Immature natural killer cell (primary cell): ENCODE measurements at regions not wholly inside any gene's neighbourhood (a gene's known extent, or its start where the extent isn't known, plus 50 kb on each side); places are given as distances from the start of the nearest gene placed in this dataset.

Experiments
- DNase-seq, 3 donors: peaks; one replicate each; pipeline ENCODE4 v3.0.0; 2022; ENCODE audit warnings: mixed read lengths in 1 of 3
- H3K27ac Mint-ChIP-seq, 6 donors: one replicate each; pipeline ENCODE4 v1.8.0; 2020; ENCODE audit warnings: mixed read lengths in 6 of 6, mild to moderate bottlenecking in 5 of 6, inconsistent platforms in 4 of 6, moderate library complexity in 3 of 6
- H3K27me3 Mint-ChIP-seq, 3 donors: one replicate each; pipeline ENCODE4 v1.8.0; 2020 to 2021; ENCODE audit warnings: low read depth in 3 of 3, mild to moderate bottlenecking in 3 of 3, mixed read lengths in 3 of 3, moderate library complexity in 3 of 3, inconsistent platforms in 1 of 3
- H3K36me3 Mint-ChIP-seq, 3 donors: one replicate each; pipeline ENCODE4 v1.8.0; 2020; ENCODE audit warnings: mixed read lengths in 3 of 3, inconsistent platforms in 2 of 3, mild to moderate bottlenecking in 2 of 3
- H3K4me1 Mint-ChIP-seq, 2 donors: one replicate each; pipeline ENCODE4 v1.8.0; 2020; ENCODE audit warnings: inconsistent platforms in 2 of 2, mild to moderate bottlenecking in 2 of 2, mixed read lengths in 2 of 2, moderate library complexity in 1 of 2
- H3K4me3 Mint-ChIP-seq, 5 donors: one replicate each; pipeline ENCODE4 v1.8.0; 2020; ENCODE audit warnings: mild to moderate bottlenecking in 5 of 5, mixed read lengths in 5 of 5, inconsistent platforms in 3 of 5, moderate library complexity in 3 of 5
- H3K9me3 Mint-ChIP-seq, 6 donors: one replicate each; pipeline ENCODE4 v1.8.0; 2020; ENCODE audit warnings: mild to moderate bottlenecking in 6 of 6, mixed read lengths in 6 of 6, inconsistent platforms in 4 of 6, moderate library complexity in 3 of 6

GRCh38 chr3:31129241-31129640 is 234.8 kb upstream of the GADL1 start:
- peaks cover 0 to 2% (median 0%) of the 10 kb centered on the region in 3 donors for H3K27me3 Mint-ChIP-seq
- H3K9me3 Mint-ChIP-seq: peaks cover 0 to 8% (median 5%) of the 10 kb centered on the region in 6 donors
- DNase-seq: no peak
- H3K27ac Mint-ChIP-seq: no peak overlapping the region
- H3K4me1 Mint-ChIP-seq: no peaks in the 10 kb centered on the region
- peaks cover 3 to 8% (median 4%) of the 10 kb centered on the region in 3 donors for H3K36me3 Mint-ChIP-seq
- no peak overlapping the region for H3K4me3 Mint-ChIP-seq

- H3K27ac Mint-ChIP-seq: no peak overlapping the region
- no peaks in the 10 kb centered on the region for H3K4me1 Mint-ChIP-seq
- no peaks in the 10 kb centered on the region for H3K36me3 Mint-ChIP-seq
- DNase-seq: peak; percentile 2 to 30 (median 10)
- H3K9me3 Mint-ChIP-seq: no peaks in the 10 kb centered on the region
- H3K27me3 Mint-ChIP-seq: peaks cover 0 to 2% (median 0%) of the 10 kb centered on the region in 3 donors
- no peak overlapping the region for H3K4me3 Mint-ChIP-seq
Measured at GRCh38 chr3:31132132-31132769, 237.8 kb upstream of the GADL1 start.

DNA sequence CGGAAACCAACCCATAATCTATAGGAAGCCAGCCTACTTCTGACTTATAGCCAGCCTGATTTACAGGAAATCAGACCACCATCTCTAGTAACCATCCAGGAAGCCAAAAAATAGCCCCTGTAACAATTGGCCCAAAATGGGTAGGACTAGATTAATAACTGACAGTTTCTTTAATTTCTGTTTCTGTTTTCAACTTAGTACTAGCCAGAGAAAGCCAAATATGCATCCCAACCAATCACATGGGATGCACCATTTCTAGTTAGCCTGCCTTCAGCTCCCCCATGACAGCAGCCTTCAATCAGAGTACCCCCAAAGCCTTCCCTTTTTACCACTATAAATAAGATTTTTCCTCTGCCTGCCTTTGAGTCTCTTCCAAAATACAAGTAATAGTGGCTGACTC is 239.1 kb upstream of the GADL1 start:
- no peak for DNase-seq
- Mint-ChIP-seq H3K27me3 (peaks cover 0 to 2% (median 2%) of the 10 kb centered on the region in 3 donors), H3K27ac (no peak overlapping the region), H3K36me3 (no peaks in the 10 kb centered on the region), H3K4me3 (no peak overlapping the region), H3K9me3 (no peaks in the 10 kb centered on the region), H3K4me1 (no peaks in the 10 kb centered on the region)

DNA sequence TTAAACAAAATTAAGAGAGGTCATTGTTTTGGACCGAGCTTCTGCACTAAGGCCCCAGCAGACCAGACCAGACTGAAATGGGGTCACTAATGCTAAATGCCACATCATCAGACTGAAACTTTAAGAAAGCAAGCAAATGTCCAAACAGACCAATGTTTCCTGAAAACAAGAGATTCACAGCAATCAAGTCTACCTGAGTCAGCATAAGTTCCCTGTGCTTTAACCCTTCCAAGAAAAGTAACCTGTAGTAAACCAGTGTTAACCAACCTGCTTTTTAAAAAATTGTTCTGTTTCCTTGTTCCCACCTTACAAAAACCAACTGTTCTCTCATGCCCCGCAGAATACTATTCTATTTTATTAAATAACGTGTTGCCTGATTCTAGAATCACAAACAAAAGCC is 241.1 kb upstream of the GADL1 start:
- no peaks in the 10 kb centered on the region for H3K36me3 Mint-ChIP-seq
- H3K27me3 Mint-ChIP-seq: peaks cover 0 to 3% (median 2%) of the 10 kb centered on the region in 3 donors
- no peaks in the 10 kb centered on the region for H3K9me3 Mint-ChIP-seq
- no peak overlapping the region for H3K27ac Mint-ChIP-seq
- no peak for DNase-seq
- H3K4me3 Mint-ChIP-seq: no peak overlapping the region
- H3K4me1 Mint-ChIP-seq: no peaks in the 10 kb centered on the region

DNA sequence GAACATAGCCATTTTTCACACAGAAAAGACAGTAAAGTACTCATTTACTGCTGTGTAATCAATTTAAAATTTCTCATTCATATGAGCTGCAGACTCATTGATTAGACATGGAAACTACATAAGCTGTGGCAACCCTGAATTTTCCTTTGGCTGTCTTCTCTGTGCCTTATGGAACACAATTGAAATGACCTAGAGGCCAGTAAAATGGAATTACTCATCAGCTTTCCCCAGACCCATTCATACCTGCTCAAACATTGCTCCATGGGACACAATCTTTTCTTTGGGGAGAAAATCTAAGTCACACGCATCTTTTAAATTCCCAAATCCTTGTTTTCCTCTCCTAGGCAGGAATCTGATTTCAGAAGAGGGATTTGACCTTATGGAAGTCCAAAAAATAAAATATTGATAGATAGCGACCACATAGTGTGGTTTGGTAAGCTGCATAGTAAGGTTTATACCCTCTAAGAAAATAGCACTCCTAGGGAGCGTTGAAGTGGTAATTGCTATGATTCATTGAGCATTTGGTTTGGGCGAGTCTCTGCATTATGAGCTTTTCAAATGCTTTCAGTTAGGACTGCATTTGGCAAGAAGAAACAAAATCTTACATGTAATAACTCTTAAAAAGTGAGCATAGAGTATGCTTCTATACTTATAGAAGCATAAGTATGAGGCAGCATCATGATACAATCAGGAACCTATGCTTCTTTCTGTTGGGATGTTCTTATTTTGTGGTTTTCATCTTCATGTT is 243.4 kb upstream of the GADL1 start:
- peaks cover 0 to 3% (median 0%) of the 10 kb centered on the region in 3 donors for H3K27me3 Mint-ChIP-seq

GRCh38 chr3:31140470-31140869 is 246.0 kb upstream of the GADL1 start:
- no peaks in the 10 kb centered on the region for H3K36me3 Mint-ChIP-seq
- H3K27me3 Mint-ChIP-seq: peaks cover 0 to 3% (median 0%) of the 10 kb centered on the region in 3 donors
- no peak for DNase-seq
- H3K9me3 Mint-ChIP-seq: no peaks in the 10 kb centered on the region
- H3K27ac Mint-ChIP-seq: no peak overlapping the region
- H3K4me3 Mint-ChIP-seq: no peak overlapping the region
- H3K4me1 Mint-ChIP-seq: no peaks in the 10 kb centered on the region

More for the DNA sequence above, 243.4 kb upstream of the GADL1 start:
- Mint-ChIP-seq H3K9me3 (no peaks in the 10 kb centered on the region), H3K4me3 (no peak overlapping the region), H3K4me1 (no peaks in the 10 kb centered on the region), H3K36me3 (no peaks in the 10 kb centered on the region), H3K27ac (no peak overlapping the region)
- DNase-seq: no peak

GRCh38 chr3:31142139-31142538 is 247.7 kb upstream of the GADL1 start:
- no peak for DNase-seq
- Mint-ChIP-seq H3K4me1 (no peaks in the 10 kb centered on the region), H3K27ac (no peak overlapping the region)

DNA sequence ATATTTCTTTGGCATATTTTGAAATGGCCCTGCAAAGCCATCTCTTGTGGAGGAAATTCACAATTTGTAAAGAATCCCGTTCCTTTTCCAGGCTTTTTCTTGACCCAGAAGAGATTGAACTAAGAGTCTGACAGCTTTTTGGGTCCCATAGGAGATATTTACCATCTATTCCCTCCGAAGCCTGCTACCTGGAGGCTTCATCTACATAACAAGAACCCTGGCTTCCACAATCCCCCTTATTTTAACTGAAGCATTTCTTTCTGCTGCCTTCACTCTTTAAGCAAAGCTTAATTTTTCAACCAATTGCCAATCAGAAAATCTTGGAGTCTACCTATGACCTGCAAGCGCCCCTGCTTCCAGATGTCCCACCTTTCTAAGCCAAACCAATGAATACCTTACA is 248.1 kb upstream of the GADL1 start:
- H3K4me3 Mint-ChIP-seq: no peak overlapping the region
- H3K4me1 Mint-ChIP-seq: no peaks in the 10 kb centered on the region
- peaks cover 0 to 3% (median 0%) of the 10 kb centered on the region in 3 donors for H3K27me3 Mint-ChIP-seq
- no peaks in the 10 kb centered on the region for H3K36me3 Mint-ChIP-seq
- no peak for DNase-seq
- peaks cover 0 to 2% (median 0%) of the 10 kb centered on the region in 6 donors for H3K9me3 Mint-ChIP-seq
- no peak overlapping the region for H3K27ac Mint-ChIP-seq

More at GRCh38 chr3:31142139-31142538, 247.7 kb upstream of the GADL1 start:
- Mint-ChIP-seq H3K4me3 (no peak overlapping the region), H3K9me3 (peaks cover 0 to 2% (median 0%) of the 10 kb centered on the region in 6 donors), H3K36me3 (no peaks in the 10 kb centered on the region), H3K27me3 (peaks cover 0 to 3% (median 0%) of the 10 kb centered on the region in 3 donors)

- Mint-ChIP-seq H3K27me3 (peaks cover 0 to 5% (median 0%) of the 10 kb centered on the region in 3 donors), H3K36me3 (peaks cover 2 to 7% (median 4%) of the 10 kb centered on the region in 3 donors), H3K4me1 (no peaks in the 10 kb centered on the region), H3K9me3 (peaks cover 4 to 11% (median 9%) of the 10 kb centered on the region in 6 donors), H3K27ac (no peak overlapping the region), H3K4me3 (no peak overlapping the region)
- no peak for DNase-seq
Measured at GRCh38 chr3:31145062-31145461, 250.6 kb upstream of the GADL1 start.

DNA sequence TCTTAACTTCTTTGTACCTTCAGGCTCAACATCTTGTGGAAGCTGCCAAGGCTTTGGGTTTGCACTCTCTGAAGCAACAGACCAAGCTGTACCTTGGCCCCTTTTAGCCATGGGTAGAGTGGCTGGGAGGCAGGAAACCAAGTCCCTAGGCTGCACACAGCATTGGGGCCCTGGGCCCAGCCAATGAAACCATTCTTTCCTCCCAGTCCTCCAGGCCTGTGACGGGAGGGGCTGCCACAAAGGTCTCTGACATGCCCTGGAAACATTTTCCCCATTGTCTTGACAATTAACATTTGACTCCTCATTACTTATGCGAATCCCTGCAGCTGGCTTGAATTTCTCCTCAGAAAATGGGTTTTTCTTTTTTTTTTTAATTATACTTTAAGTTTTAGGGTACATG is 253.1 kb upstream of the GADL1 start:
- Mint-ChIP-seq H3K27ac (no peak overlapping the region), H3K4me1 (no peaks in the 10 kb centered on the region), H3K36me3 (peaks cover 4 to 13% (median 5%) of the 10 kb centered on the region in 3 donors), H3K4me3 (no peak overlapping the region), H3K9me3 (peaks cover 5 to 26% (median 13%) of the 10 kb centered on the region in 6 donors), H3K27me3 (peaks cover 0 to 5% (median 0%) of the 10 kb centered on the region in 3 donors)
- no peak for DNase-seq

DNA sequence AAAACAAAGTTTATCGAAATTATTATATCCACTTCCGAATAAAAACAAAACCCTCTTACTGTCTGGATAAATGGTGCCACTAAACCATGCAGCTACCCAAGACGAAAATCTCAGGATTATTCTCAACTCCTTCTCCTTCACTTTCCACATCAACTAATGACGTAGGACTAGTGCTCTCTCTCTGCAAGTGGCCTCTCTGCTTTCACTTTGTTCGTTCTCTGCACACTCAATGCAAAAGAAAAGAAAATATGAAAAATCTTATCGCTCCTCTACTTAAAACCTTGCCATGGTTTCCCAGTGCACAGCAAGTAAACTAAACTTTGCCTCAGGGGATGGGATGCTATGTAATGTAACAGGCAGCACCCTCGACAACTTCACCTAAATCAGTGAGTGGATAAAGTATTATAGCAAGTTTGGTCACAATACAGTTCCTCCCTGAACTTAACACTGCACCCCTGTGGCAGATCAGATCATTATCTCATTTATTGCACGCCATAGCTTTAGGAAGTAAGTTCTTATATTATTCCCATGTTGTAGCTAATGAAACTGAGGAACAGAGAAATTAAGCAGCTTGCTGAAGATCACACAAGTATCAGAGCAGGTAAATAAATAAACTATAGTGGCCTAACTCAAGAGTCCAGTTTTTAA is 262.7 kb upstream of the GADL1 start:
- Mint-ChIP-seq H3K27ac (peak overlapping the region in 3 of 6 donors; percentile 9 to 53 (median 39)), H3K36me3 (no peaks in the 10 kb centered on the region), H3K27me3 (peaks cover 0 to 5% (median 2%) of the 10 kb centered on the region in 3 donors), H3K4me3 (peak overlapping the region; percentile 54 to 76 (median 66)), H3K9me3 (no peaks in the 10 kb centered on the region), H3K4me1 (peaks cover 7 to 10% of the 10 kb centered on the region in 2 donors)
- no peak for DNase-seq

- Mint-ChIP-seq H3K27me3 (peaks cover 0 to 5% (median 2%) of the 10 kb centered on the region in 3 donors), H3K4me1 (peaks cover 7 to 10% of the 10 kb centered on the region in 2 donors), H3K27ac (no peak overlapping the region)
Measured at GRCh38 chr3:31157893-31158620, 263.6 kb upstream of the GADL1 start.

GRCh38 chr3:31159331-31160039 is 265.0 kb upstream of the GADL1 start:
- DNase-seq: no peak
- H3K27me3 Mint-ChIP-seq: peaks cover 0 to 5% (median 2%) of the 10 kb centered on the region in 3 donors
- peaks cover 7 to 10% of the 10 kb centered on the region in 2 donors for H3K4me1 Mint-ChIP-seq
- no peak overlapping the region for H3K4me3 Mint-ChIP-seq
- H3K36me3 Mint-ChIP-seq: no peaks in the 10 kb centered on the region
- no peak overlapping the region for H3K27ac Mint-ChIP-seq
- no peaks in the 10 kb centered on the region for H3K9me3 Mint-ChIP-seq

More at GRCh38 chr3:31157893-31158620, 263.6 kb upstream of the GADL1 start:
- Mint-ChIP-seq H3K36me3 (no peaks in the 10 kb centered on the region), H3K4me3 (no peak overlapping the region), H3K9me3 (no peaks in the 10 kb centered on the region)
- DNase-seq: no peak
